ENCODE measurements at regions not wholly inside any gene's neighbourhood (a gene's known extent, or its start where the extent isn't known, plus 50 kb on each side); places are given as distances from the start of the nearest gene placed in this dataset.
A peak's percentile ranks its signal among the peaks of the same experiment; 100 is the strongest.

DNA sequence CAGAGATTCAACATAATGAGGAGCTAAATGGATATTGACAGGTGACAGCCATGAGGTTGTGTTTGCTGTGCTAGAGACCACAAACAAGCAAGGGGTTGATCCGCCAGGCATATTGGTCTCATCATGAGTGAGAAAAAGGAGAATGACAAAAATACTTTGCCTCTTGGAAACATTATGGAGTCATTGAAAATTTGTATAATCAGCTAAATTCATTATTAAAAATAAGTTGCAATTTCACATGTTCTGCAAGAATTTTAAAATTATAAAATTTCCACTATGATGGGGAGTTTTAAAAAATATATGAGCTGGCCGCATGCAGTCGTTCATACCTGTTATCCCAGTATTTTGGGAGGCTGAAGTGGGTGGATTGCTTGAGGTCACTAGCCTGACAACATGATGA lies 912.3 kb upstream of the SLC35B3 start:
- no TSS peak for BruUV-seq (replicated peaks)
- Histone ChIP-seq H3K9me2 (replicated peaks; ENCODE audit: low read length) (no peaks in the 10 kb centered on the region), H4K20me1 (ENCODE audit: low read length) (no peaks in the 10 kb centered on the region), H3K4me2 (ENCODE audit: low read length) (no peak overlapping the region), H3K27ac (ENCODE audit: low read length) (no peak overlapping the region), H3K27me3 (ENCODE audit: low read length) (peaks cover 23% of the 10 kb centered on the region; the same call in 1 of the 2 replicates), H3K4me3 (ENCODE audit: low read length) (no peak overlapping the region), H3F3A (ENCODE audit: low read length, unreplicated experiment) (no peaks in the 10 kb centered on the region), H3K79me2 (ENCODE audit: low read length) (no peaks in the 10 kb centered on the region), H3K36me3 (ENCODE audit: low read depth, low read length) (no peaks in the 10 kb centered on the region), H3K4me1 (ENCODE audit: insufficient read depth, low read length) (no peaks in the 10 kb centered on the region), H2AFZ (ENCODE audit: low read length) (no peak overlapping the region), H3K9ac (ENCODE audit: low read length) (no peak overlapping the region), H3K9me3 (ENCODE audit: low read length) (no peaks in the 10 kb centered on the region)
- CTCF ChIA-PET: no interaction called here
- DNase-seq (no peak), ATAC-seq (no peak)
- TF ChIP-seq EZH2phosphoT487 (IDR thresholded peaks at IDR 0.05; ENCODE audit: borderline replicate concordance, low read length) (no peak), EZH2 (IDR thresholded peaks at IDR 0.05; ENCODE audit: low read length, unreplicated experiment) (no peak)
- TF ChIP-seq, protein P1, sequence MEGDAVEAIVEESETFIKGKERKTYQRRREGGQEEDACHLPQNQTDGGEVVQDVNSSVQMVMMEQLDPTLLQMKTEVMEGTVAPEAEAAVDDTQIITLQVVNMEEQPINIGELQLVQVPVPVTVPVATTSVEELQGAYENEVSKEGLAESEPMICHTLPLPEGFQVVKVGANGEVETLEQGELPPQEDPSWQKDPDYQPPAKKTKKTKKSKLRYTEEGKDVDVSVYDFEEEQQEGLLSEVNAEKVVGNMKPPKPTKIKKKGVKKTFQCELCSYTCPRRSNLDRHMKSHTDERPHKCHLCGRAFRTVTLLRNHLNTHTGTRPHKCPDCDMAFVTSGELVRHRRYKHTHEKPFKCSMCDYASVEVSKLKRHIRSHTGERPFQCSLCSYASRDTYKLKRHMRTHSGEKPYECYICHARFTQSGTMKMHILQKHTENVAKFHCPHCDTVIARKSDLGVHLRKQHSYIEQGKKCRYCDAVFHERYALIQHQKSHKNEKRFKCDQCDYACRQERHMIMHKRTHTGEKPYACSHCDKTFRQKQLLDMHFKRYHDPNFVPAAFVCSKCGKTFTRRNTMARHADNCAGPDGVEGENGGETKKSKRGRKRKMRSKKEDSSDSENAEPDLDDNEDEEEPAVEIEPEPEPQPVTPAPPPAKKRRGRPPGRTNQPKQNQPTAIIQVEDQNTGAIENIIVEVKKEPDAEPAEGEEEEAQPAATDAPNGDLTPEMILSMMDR (conservative IDR thresholded peaks at IDR 0.05; ENCODE audit: low read depth, low read length): no peak
- intact Hi-C loops (cut with micrococcal nuclease): no loop called here
- POLR2A ChIA-PET (ENCODE audit: unreplicated experiment): no interaction called here

DNA sequence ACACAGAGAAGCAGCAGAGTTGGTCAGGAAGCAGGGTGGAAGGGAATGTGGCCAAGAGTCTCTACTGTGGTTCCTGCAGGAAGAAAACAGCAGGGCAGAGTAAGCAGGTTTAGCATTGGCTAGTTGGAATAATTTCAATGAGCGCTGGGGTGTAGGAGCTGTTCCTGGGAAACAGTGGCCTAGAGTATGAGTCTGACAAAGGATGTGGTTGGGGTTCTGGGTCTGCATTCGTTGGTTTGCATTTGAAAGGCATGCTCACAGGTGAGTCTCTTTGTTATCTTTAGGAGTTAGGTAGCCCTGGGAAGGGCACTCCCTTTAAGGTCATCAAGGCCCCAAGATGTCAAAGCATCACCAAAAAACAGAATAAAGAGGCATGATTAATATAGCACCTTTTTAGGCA lies 911.6 kb upstream of the SLC35B3 start:
- ChIA-PET POLR2A (ENCODE audit: unreplicated experiment) (no interaction called here), CTCF (no interaction called here)
- Histone ChIP-seq H3K4me1 (ENCODE audit: insufficient read depth, low read length) (no peaks in the 10 kb centered on the region), H2AFZ (ENCODE audit: low read length) (no peak overlapping the region), H3K9me2 (replicated peaks; ENCODE audit: low read length) (no peaks in the 10 kb centered on the region), H3F3A (ENCODE audit: low read length, unreplicated experiment) (no peaks in the 10 kb centered on the region), H3K27me3 (ENCODE audit: low read length) (peaks cover 27% of the 10 kb centered on the region; the same call in 1 of the 2 replicates), H3K79me2 (ENCODE audit: low read length) (no peaks in the 10 kb centered on the region), H4K20me1 (ENCODE audit: low read length) (no peaks in the 10 kb centered on the region), H3K4me3 (ENCODE audit: low read length) (no peak overlapping the region), H3K4me2 (ENCODE audit: low read length) (no peak overlapping the region), H3K27ac (ENCODE audit: low read length) (no peak overlapping the region), H3K9ac (ENCODE audit: low read length) (no peak overlapping the region), H3K9me3 (ENCODE audit: low read length) (no peaks in the 10 kb centered on the region), H3K36me3 (ENCODE audit: low read depth, low read length) (no peaks in the 10 kb centered on the region)
- ATAC-seq (no peak), DNase-seq (no peak)
- BruUV-seq (replicated peaks): no TSS peak
- intact Hi-C loops (cut with micrococcal nuclease): no loop called here
- no peak for TF ChIP-seq EZH2phosphoT487 (IDR thresholded peaks at IDR 0.05; ENCODE audit: borderline replicate concordance, low read length)
- no peak for TF ChIP-seq EZH2 (IDR thresholded peaks at IDR 0.05; ENCODE audit: low read length, unreplicated experiment)
- TF ChIP-seq, protein P1 (conservative IDR thresholded peaks at IDR 0.05; ENCODE audit: low read depth, low read length): no peak

GRCh38 chr6:9335431-9335830 lies 900.1 kb upstream of the SLC35B3 start:
- Histone ChIP-seq H4K20me1 (ENCODE audit: low read length) (no peaks in the 10 kb centered on the region), H3F3A (ENCODE audit: low read length, unreplicated experiment) (no peaks in the 10 kb centered on the region), H3K36me3 (ENCODE audit: low read depth, low read length) (no peaks in the 10 kb centered on the region), H3K4me1 (ENCODE audit: insufficient read depth, low read length) (no peaks in the 10 kb centered on the region), H3K4me3 (ENCODE audit: low read length) (no peak overlapping the region), H3K4me2 (ENCODE audit: low read length) (no peak overlapping the region), H3K27ac (ENCODE audit: low read length) (no peak overlapping the region), H3K9me2 (replicated peaks; ENCODE audit: low read length) (no peaks in the 10 kb centered on the region), H3K79me2 (ENCODE audit: low read length) (no peaks in the 10 kb centered on the region), H3K9me3 (ENCODE audit: low read length) (no peaks in the 10 kb centered on the region), H2AFZ (ENCODE audit: low read length) (peak overlapping the region; percentile 45; the same call in 1 of the 2 replicates), H3K27me3 (ENCODE audit: low read length) (peaks cover 20% of the 10 kb centered on the region), H3K9ac (ENCODE audit: low read length) (no peak overlapping the region)
- no peak for TF ChIP-seq EZH2phosphoT487 (IDR thresholded peaks at IDR 0.05; ENCODE audit: borderline replicate concordance, low read length)
- TF ChIP-seq, protein P1 (conservative IDR thresholded peaks at IDR 0.05; ENCODE audit: low read depth, low read length): no peak
- no peak for TF ChIP-seq EZH2 (IDR thresholded peaks at IDR 0.05; ENCODE audit: low read length, unreplicated experiment)
- ATAC-seq (no peak), DNase-seq (no peak)
- ChIA-PET POLR2A (ENCODE audit: unreplicated experiment) (no interaction called here), CTCF (no interaction called here)
- intact Hi-C loops (cut with micrococcal nuclease): no loop called here
- no TSS peak for BruUV-seq (replicated peaks)

Measured in PC-3 (cell line).